HG03025 (cell line): ENCODE measurements at regions not wholly inside any gene's neighbourhood (a gene's known extent, or its start where the extent isn't known, plus 50 kb on each side); places are given as distances from the start of the nearest gene placed in this dataset.

Experiments used
- ATAC-seq: cut with Tn5 transposase; IDR thresholded peaks from one replicate; pipeline ENCODE4 v1.9.1; 2021; ENCODE audit warnings: mild to moderate bottlenecking, moderate library complexity; ENCODE audit not compliant: unreplicated experiment, low FRiP score

- no peak for ATAC-seq
These were observed 63.0 kb downstream of the INSIG1 start for GRCh38 chr7:155360495-155361345.

GRCh38 chr7:155361346-155361680 lies 63.6 kb downstream of the INSIG1 start:
- no peak for ATAC-seq

- no peak for ATAC-seq
These were observed 64.3 kb downstream of the INSIG1 start for GRCh38 chr7:155361947-155362346.

- no peak for ATAC-seq
These were observed 64.9 kb downstream of the INSIG1 start for GRCh38 chr7:155362380-155363145.

GRCh38 chr7:155363146-155363539 lies 65.5 kb downstream of the INSIG1 start:
- no peak for ATAC-seq

GRCh38 chr7:155363852-155364600 lies 66.3 kb downstream of the INSIG1 start:
- ATAC-seq, result no peak

GRCh38 chr7:155365146-155365874 lies 67.6 kb downstream of the INSIG1 start:
- ATAC-seq, result no peak

- ATAC-seq, result no peak
These were observed 71.4 kb downstream of the INSIG1 start for GRCh38 chr7:155368894-155369600.

- ATAC-seq, result no peak
These were observed 72.1 kb downstream of the INSIG1 start for GRCh38 chr7:155369766-155370165.

- no peak for ATAC-seq
These were observed 73.7 kb downstream of the INSIG1 start for GRCh38 chr7:155371331-155371883.

- no peak for ATAC-seq
These were observed 74.5 kb downstream of the INSIG1 start for GRCh38 chr7:155371884-155372781.

- ATAC-seq, result no peak
These were observed 75.2 kb downstream of the INSIG1 start for GRCh38 chr7:155372782-155373358.

GRCh38 chr7:155373359-155374273 lies 75.9 kb downstream of the INSIG1 start:
- ATAC-seq, result no peak

GRCh38 chr7:155374276-155375252 lies 76.9 kb downstream of the INSIG1 start:
- ATAC-seq, result no peak

GRCh38 chr7:155375337-155376277 lies 77.9 kb downstream of the INSIG1 start:
- ATAC-seq, result no peak
